ENCODE measurements at regions not wholly inside any gene's neighbourhood (a gene's known extent, or its start where the extent isn't known, plus 50 kb on each side); places are given as distances from the start of the nearest gene placed in this dataset.

- TF ChIP-seq POLR2AphosphoS5 (IDR thresholded peaks at IDR 0.05) (peak in 2 of 3 donors; percentile 27 to 72), EP300 (IDR thresholded peaks at IDR 0.05) (no peak)
These were observed 84.2 kb downstream of the NDUFS5 start for GRCh38 chr1:39110325-39110851.
